ENCODE measurements at regions not wholly inside any gene's neighbourhood (a gene's known extent, or its start where the extent isn't known, plus 50 kb on each side); places are given as distances from the start of the nearest gene placed in this dataset.
"Not testable (repeated sequence)": the region's sequence is repeated elsewhere in the genome, so short reads cannot be mapped to it uniquely, and the experiment has no call there.

DNA sequence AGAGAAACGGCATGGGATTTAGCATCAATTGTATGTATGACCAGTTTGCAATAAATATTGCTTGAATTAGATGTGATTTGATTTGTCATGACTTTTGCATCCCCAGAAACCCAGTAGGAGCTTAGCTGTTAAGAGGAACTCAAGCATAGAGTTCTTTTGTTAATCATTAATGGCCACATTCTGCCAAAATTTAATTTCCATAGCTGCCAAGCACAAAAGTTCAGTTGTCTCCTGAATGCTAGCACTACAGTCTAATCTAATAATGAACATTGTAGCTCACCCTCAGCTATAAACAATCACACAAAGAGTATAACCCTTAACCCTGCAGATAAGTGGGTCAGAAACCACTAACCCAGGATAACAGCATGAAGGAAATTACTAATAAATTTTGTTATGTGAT is 169.8 kb upstream of the GRAMD2B start:
- no peak overlapping the region for H3K27ac ChIP-seq (ENCODE audit: low read depth, low read length)
- 73 to 86% (median 83%) methylated on average over 1 of the region's 1 CpG for WGBS, 3 donors

- WGBS, 3 donors = 64 to 78% (median 76%) methylated on average over 6 of the region's 6 CpGs
- H3K27ac ChIP-seq (ENCODE audit: low read depth, low read length) = no peak overlapping the region
Measured at GRCh38 chr5:126263591-126264184, 159.5 kb upstream of the GRAMD2B start.

GRCh38 chr5:126265917-126266316 is 157.3 kb upstream of the GRAMD2B start:
- WGBS, 3 donors = 68 to 70% (median 68%) methylated on average over 4 of the region's 4 CpGs
- H3K27ac ChIP-seq (ENCODE audit: low read depth, low read length) = no peak overlapping the region

DNA sequence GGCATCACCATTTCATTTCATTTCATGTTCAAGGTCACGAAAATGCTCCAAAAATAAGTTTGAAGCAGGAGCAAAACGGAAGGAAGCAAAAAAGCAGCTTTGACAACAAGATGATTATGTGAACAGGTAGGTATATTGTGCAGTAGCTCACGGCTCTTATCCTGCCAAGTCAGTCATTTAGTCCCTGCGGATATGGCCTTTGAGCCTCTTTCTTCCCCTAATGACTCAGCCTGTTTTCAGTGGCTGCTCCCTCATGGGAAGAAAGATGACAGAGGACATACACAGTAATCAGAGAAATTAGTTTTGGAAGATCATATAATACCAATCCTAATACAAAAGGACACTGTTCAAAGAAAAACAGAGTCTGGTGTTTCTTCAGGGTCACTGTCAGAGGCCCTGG is 155.8 kb upstream of the GRAMD2B start:
- 58 to 79% (median 71%) methylated on average over 4 of the region's 4 CpGs for WGBS, 3 donors

GRCh38 chr5:126268697-126269315 is 154.4 kb upstream of the GRAMD2B start:
- 59 to 79% (median 70%) methylated on average over 3 of the region's 3 CpGs for WGBS, 3 donors
- H3K27ac ChIP-seq (ENCODE audit: low read depth, low read length) = no peak overlapping the region

More for the DNA sequence above, 155.8 kb upstream of the GRAMD2B start:
- no peak overlapping the region for H3K27ac ChIP-seq (ENCODE audit: low read depth, low read length)

DNA sequence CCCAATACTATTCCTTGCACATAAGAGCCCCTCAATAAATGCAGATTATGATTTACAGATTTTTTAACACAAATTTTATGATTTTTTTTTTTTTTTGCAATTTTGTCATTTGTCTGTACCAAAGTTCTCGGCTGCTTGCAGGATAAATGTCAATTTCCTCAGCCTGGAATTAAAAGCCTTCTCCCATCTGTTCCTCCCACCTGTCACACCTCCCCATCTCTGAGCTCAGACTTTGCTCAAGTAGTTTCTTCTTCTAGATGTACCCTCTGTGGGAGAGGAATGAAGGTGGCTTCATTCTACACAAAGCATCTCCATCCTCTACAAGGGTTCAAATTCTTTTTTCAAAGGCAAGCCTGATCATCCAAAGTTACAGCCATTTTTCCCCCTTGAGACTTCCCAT is 153.7 kb upstream of the GRAMD2B start:
- no peak overlapping the region for H3K27ac ChIP-seq (ENCODE audit: low read depth, low read length)
- WGBS, 3 donors = 89 to 100% (median 92%) methylated on average over 1 of the region's 1 CpG

DNA sequence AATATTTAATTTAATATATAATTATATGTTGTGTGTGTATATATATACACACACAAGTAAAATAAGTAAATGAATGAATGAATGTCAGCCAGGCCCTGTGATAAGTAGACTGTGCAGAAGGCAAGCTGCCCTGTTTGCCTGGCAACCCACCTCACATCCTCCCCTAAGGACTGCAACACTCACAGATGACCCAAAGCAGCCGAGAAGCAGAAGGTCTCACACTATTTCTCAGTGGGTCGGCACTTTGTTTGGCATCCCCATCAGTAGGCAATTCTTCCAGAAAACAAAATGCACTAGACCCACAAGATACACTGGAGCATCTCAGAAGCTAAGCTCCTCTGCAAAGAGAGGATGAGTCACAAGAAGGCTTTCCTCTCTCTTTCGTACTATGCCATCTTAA is 152.1 kb upstream of the GRAMD2B start:
- no peak overlapping the region for H3K27ac ChIP-seq (ENCODE audit: low read depth, low read length)
- 93 to 95% (median 94%) methylated on average over 3 of the region's 3 CpGs for WGBS, 3 donors

GRCh38 chr5:126274076-126274762 is 149.0 kb upstream of the GRAMD2B start:
- WGBS, 3 donors = 50 to 60% (median 55%) methylated on average over 2 of the region's 2 CpGs
- no peak overlapping the region for H3K27ac ChIP-seq (ENCODE audit: low read depth, low read length)

DNA sequence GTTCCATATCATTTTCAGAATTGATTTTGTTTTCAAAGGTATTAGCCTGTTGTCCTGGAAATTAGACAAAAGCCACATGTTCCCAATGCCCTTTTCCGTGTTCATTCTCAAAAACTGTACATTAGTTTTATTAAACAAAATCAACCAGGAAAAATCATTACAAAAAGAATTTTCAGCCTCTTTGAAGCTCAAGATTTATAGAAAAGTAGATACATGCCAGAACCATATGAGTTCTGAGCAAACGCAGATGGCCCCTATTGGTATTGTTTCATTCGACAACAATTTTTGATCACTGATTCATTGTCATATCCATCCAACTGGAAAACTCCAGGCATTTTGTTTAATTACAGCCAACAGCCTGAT is 148.5 kb upstream of the GRAMD2B start:
- 72 to 75% (median 73%) methylated on average over 3 of the region's 3 CpGs for WGBS, 3 donors
- H3K27ac ChIP-seq (ENCODE audit: low read depth, low read length) = no peak overlapping the region

- no peak overlapping the region for H3K27ac ChIP-seq (ENCODE audit: low read depth, low read length)
Measured at GRCh38 chr5:126277762-126278161, 145.4 kb upstream of the GRAMD2B start.

DNA sequence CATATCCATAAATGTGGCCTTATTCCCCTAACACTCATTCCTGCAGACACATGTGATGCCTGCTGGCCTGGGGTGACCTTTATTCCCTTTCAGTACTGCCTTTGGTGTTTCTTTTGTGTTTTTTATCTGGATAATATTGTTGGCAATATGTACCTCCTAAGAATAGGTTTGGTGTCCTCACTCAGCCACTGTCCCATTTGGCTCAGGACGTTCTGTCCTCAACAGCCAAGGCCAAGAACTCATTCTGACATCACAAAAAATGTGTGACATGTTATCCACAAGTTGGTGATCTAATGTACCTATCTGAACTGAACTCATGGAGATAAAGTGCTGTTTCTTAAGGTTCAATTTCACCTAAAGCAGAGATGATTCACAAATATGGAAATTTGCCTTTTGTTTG is 142.9 kb upstream of the GRAMD2B start:
- no peak overlapping the region for H3K27ac ChIP-seq (ENCODE audit: low read depth, low read length)
- WGBS, 3 donors = 57 to 63% (median 61%) methylated on average over 1 of the region's 1 CpG

DNA sequence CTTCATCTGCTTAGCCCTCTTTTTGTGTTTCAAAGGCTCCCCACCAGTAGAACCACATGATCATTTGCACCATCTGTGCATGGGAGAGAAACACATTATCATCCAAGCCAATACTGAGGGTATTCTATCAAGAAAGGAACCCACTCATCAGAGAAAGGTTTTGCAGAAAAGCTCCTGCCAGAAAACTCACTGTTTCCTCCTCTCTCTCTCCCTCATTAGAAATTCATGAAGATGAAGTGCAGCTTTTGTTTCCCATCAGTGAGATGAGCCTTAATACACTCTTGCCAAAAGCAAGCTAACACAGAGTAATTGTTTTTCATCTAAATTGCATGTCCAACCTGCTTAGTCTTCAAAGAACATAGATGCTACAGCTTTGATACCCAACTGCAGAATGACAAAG is 142.4 kb upstream of the GRAMD2B start:
- H3K27ac ChIP-seq (ENCODE audit: low read depth, low read length) = no peak overlapping the region

- 85 to 87% (median 86%) methylated on average over 6 of the region's 6 CpGs for WGBS, 3 donors
- H3K27ac ChIP-seq (ENCODE audit: low read depth, low read length) = no peak overlapping the region
Measured at GRCh38 chr5:126284977-126285696, 138.1 kb upstream of the GRAMD2B start.

- not testable (repeated sequence) for H3K27ac ChIP-seq (ENCODE audit: low read depth, low read length)
Measured at GRCh38 chr5:126296121-126296520, 127.1 kb upstream of the GRAMD2B start.

DNA sequence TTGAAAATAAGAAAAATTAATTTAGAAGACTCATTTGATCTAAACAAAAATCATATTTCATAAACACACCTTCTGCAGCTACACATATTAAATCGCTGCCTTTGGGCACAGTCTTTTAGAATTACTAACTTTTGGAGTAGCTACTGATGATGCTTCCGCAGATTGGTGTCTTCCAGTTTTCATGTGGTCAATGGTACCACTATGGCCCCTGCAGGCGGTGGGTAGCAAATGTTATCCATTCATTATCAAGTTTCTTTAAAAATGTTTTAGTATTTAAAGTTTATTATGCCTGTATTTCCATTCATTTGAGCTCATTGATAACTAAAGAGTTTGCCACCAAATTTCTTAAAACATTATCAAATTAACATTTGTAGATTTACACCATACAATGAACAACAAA is 122.9 kb upstream of the GRAMD2B start:
- WGBS, 3 donors = 90% methylated on average over 3 of the region's 3 CpGs
- no peak overlapping the region for H3K27ac ChIP-seq (ENCODE audit: low read depth, low read length)

More at GRCh38 chr5:126296121-126296520, 127.1 kb upstream of the GRAMD2B start:
- WGBS, 3 donors = 91 to 94% (median 92%) methylated on average over 2 of the region's 3 CpGs

DNA sequence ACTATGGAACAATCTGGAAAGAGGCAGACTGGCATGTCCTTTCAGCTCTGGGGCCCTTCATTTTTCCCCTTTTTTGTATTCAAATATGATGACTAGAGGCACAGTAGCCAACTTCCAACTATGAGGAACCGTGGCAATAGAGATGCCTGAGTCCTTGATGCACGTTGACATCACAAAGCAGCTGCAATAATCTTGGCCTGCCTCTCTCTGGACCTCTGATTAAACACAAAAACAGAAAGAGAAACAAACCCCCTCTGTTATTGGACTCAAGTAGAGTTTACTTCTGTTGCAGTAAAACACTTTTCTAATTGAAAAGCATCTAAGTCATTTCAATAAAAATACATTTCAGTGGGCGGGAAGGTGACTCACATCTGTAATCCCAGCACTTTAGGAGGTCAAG is 122.2 kb upstream of the GRAMD2B start:
- WGBS, 3 donors = 74 to 86% (median 85%) methylated on average over 3 of the region's 3 CpGs
- H3K27ac ChIP-seq (ENCODE audit: low read depth, low read length) = no peak overlapping the region

GRCh38 chr5:126309860-126310259 is 113.3 kb upstream of the GRAMD2B start:
- no peak overlapping the region for H3K27ac ChIP-seq (ENCODE audit: low read depth, low read length)

DNA sequence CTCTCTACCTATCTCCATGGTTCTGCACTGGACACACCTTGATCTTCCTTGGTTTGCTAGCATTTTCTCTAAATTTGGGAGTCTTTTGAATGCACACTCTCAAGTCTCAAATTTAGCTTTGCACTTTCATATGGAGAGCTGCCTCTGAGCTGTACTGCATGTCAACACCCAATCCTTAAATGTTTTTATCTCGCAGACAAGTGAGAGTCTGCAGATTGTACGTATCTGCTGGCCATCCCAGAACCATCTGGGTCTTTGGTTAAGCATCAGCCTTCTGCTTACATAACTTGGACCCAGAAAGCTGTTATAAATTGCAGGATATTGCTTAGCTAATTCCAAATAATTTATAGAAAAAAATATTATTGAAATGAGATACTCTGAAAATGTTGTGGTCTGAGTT is 111.4 kb upstream of the GRAMD2B start:
- H3K27ac ChIP-seq (ENCODE audit: low read depth, low read length) = no peak overlapping the region
- WGBS, 3 donors = 64 to 86% (median 72%) methylated on average over 2 of the region's 2 CpGs

DNA sequence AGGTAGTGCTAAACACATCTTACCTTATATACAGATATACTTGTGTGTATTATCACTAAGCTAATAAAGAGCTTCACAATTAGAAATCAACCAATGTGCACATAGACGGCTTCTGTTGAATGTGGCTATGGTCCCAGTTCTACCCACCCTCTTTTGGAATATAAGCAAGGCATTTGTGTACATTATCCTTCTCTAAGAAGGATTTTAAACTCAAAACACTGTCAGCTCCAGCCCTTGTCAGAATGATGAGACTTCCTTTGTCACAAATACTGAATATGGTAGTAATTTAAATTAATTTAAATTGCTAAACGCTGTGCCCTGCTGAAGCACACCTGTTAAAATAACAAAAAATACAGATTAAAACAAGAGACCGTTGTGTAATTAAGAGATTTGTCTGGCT is 107.9 kb upstream of the GRAMD2B start:
- H3K27ac ChIP-seq (ENCODE audit: low read depth, low read length) = no peak overlapping the region
- WGBS, 3 donors = 69 to 81% (median 77%) methylated on average over 3 of the region's 3 CpGs

DNA sequence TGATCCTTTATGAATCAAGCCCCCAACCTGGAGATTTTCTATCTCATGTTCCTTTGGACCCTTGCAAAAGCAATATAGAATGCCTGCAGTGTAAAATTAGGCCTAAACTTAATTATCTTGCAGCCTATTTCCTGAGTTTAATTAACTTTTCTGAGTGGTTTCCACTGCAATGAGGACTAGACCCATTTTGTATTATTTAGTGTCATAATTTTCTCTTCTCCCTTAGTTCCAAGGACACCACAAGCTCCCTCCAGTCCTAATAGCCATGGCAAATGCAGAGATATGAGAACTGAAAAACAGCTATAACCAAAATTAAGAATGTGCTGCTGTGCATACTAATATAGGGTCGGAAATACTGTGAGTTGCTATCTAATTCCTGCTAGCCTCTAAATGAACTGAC is 90.9 kb upstream of the GRAMD2B start:
- no peak overlapping the region for H3K27ac ChIP-seq (ENCODE audit: low read depth, low read length)
- whole genome bisulfite sequencing, 3 donors = 79 to 86% (median 84%) methylated on average over 1 of the region's 1 CpG
